DND-41 (cell line): ENCODE measurements at regions not wholly inside any gene's neighbourhood (a gene's known extent, or its start where the extent isn't known, plus 50 kb on each side); places are given as distances from the start of the nearest gene placed in this dataset.

Experiments used
- EZH2 ChIP-seq: IDR thresholded peaks from 3 replicates; pipeline ENCODE4 v1.6.1; 2012; ENCODE audit warnings: borderline replicate concordance, low read depth, mild to moderate bottlenecking, moderate library complexity, low read length, inconsistent platforms; ENCODE audit not compliant: severe bottlenecking
- TF ChIP-seq, protein P1 (sequence below): IDR thresholded peaks from 2 replicates; pipeline ENCODE4 v1.5.1; 2012; ENCODE audit warnings: borderline replicate concordance, low read length, moderate library complexity, mild to moderate bottlenecking; ENCODE audit not compliant: poor library complexity, severe bottlenecking; ENCODE audit errors: extremely low read depth

GRCh38 chr9:102244916-102245315 lies 506.5 kb upstream of the GRIN3A start:
- TF ChIP-seq, protein P1, sequence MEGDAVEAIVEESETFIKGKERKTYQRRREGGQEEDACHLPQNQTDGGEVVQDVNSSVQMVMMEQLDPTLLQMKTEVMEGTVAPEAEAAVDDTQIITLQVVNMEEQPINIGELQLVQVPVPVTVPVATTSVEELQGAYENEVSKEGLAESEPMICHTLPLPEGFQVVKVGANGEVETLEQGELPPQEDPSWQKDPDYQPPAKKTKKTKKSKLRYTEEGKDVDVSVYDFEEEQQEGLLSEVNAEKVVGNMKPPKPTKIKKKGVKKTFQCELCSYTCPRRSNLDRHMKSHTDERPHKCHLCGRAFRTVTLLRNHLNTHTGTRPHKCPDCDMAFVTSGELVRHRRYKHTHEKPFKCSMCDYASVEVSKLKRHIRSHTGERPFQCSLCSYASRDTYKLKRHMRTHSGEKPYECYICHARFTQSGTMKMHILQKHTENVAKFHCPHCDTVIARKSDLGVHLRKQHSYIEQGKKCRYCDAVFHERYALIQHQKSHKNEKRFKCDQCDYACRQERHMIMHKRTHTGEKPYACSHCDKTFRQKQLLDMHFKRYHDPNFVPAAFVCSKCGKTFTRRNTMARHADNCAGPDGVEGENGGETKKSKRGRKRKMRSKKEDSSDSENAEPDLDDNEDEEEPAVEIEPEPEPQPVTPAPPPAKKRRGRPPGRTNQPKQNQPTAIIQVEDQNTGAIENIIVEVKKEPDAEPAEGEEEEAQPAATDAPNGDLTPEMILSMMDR, result no peak
- TF ChIP-seq EZH2, result no peak
